H9 (cell line): ENCODE measurements at regions not wholly inside any gene's neighbourhood (a gene's known extent, or its start where the extent isn't known, plus 50 kb on each side); places are given as distances from the start of the nearest gene placed in this dataset.

Source experiments
- DNase-seq: peaks from one replicate; pipeline ENCODE4 v3.0.0-alpha.2; 2017
- H2AFZ ChIP-seq: one replicate; pipeline ENCODE4 v1.6.1; 2013; ENCODE audit warnings: mild to moderate bottlenecking, low read length, control low read depth, moderate library complexity
- H2AK5ac ChIP-seq: 2 replicates; pipeline ENCODE4 v1.6.1; 2013; ENCODE audit warnings: low read length, control low read depth, mixed read lengths; ENCODE audit not compliant: insufficient read length
- H2BK120ac ChIP-seq: one replicate; pipeline ENCODE4 v1.6.1; 2013; ENCODE audit warnings: low read depth, mild to moderate bottlenecking, low read length, control low read depth, inconsistent platforms; ENCODE audit not compliant: poor library complexity, severe bottlenecking
- H2BK12ac ChIP-seq: 2 replicates; pipeline ENCODE4 v1.6.1; 2013; ENCODE audit warnings: low read length, control low read depth, mixed read lengths, low read depth; ENCODE audit not compliant: insufficient read length
- H2BK15ac ChIP-seq: 2 replicates; pipeline ENCODE4 v1.6.1; 2013; ENCODE audit warnings: low read depth, low read length, control low read depth
- H2BK20ac ChIP-seq: one replicate; pipeline ENCODE4 v1.6.1; 2013; ENCODE audit warnings: low read depth, mild to moderate bottlenecking, low read length, control low read depth, inconsistent platforms; ENCODE audit not compliant: poor library complexity, severe bottlenecking
- H2BK5ac ChIP-seq: 2 replicates; pipeline ENCODE4 v1.6.1; 2013; ENCODE audit warnings: low read length, control low read depth, mixed read lengths; ENCODE audit not compliant: insufficient read length
- H3K14ac ChIP-seq: 2 replicates; pipeline ENCODE4 v1.6.1; 2013; ENCODE audit warnings: low read length, control low read depth; ENCODE audit not compliant: insufficient read depth
- H3K18ac ChIP-seq: 2 replicates; pipeline ENCODE4 v1.6.1; 2013; ENCODE audit warnings: low read depth, mild to moderate bottlenecking, mixed read lengths, low read length, control low read depth; ENCODE audit not compliant: insufficient read length
- H3K23ac ChIP-seq: 2 replicates; pipeline ENCODE4 v1.6.1; 2013; ENCODE audit warnings: low read length, control low read depth, mixed read lengths, low read depth; ENCODE audit not compliant: insufficient read length
- H3K23me2 ChIP-seq: 2 replicates; pipeline ENCODE4 v1.6.1; 2013; ENCODE audit warnings: low read depth, mild to moderate bottlenecking, mixed read lengths, low read length, control low read depth; ENCODE audit not compliant: insufficient read length, poor library complexity, severe bottlenecking
- H3K27ac ChIP-seq: 2 replicates; pipeline ENCODE4 v1.5.1; 2013; ENCODE audit warnings: low read length, control low read depth, mixed read lengths, low read depth; ENCODE audit not compliant: insufficient read length
- H3K27me3 ChIP-seq: 2 replicates; pipeline ENCODE4 v1.6.1; 2013; ENCODE audit warnings: low read length, control low read depth, inconsistent platforms; ENCODE audit not compliant: insufficient read depth
- H3K4ac ChIP-seq: 2 replicates; pipeline ENCODE4 v1.6.1; 2013; ENCODE audit warnings: low read depth, mild to moderate bottlenecking, control low read depth, inconsistent platforms, low read length, moderate library complexity
- H3K4me1 ChIP-seq: 2 replicates; pipeline ENCODE4 v1.6.1; 2013; ENCODE audit warnings: low read length, control low read depth, inconsistent platforms; ENCODE audit not compliant: insufficient read depth
- H3K4me2 ChIP-seq: 2 replicates; pipeline ENCODE4 v1.6.1; 2013; ENCODE audit warnings: low read length, control low read depth, mixed read lengths; ENCODE audit not compliant: insufficient read length, insufficient read depth
- H3K56ac ChIP-seq: 2 replicates; pipeline ENCODE4 v1.6.1; 2013; ENCODE audit warnings: low read depth, mild to moderate bottlenecking, mixed read lengths, low read length, control low read depth; ENCODE audit not compliant: insufficient read length
- H3K79me1 ChIP-seq: 2 replicates; pipeline ENCODE4 v1.6.1; 2013; ENCODE audit warnings: low read depth, mild to moderate bottlenecking, moderate library complexity, low read length, control low read depth, inconsistent platforms; ENCODE audit not compliant: insufficient read depth, poor library complexity, severe bottlenecking
- H3K79me2 ChIP-seq: 2 replicates; pipeline ENCODE4 v1.6.1; 2013; ENCODE audit warnings: low read length, control low read depth, inconsistent platforms; ENCODE audit not compliant: insufficient read depth
- H3K9ac ChIP-seq: 2 replicates; pipeline ENCODE4 v1.6.1; 2013; ENCODE audit warnings: low read length, control low read depth, mixed read lengths; ENCODE audit not compliant: insufficient read length; ENCODE audit errors: extremely low read depth
- H3K9me3 ChIP-seq: one replicate; pipeline ENCODE4 v1.6.1; 2013; ENCODE audit warnings: low read depth, low read length, inconsistent platforms; ENCODE audit not compliant: control insufficient read depth
- H3T11ph ChIP-seq: one replicate; pipeline ENCODE4 v1.6.1; 2013; ENCODE audit warnings: mild to moderate bottlenecking, low read length, control low read depth, inconsistent platforms
- H4K20me1 ChIP-seq: one replicate; pipeline ENCODE4 v1.6.1; 2013; ENCODE audit not compliant: control insufficient read depth, insufficient read length, insufficient read depth
- H4K5ac ChIP-seq: 2 replicates; pipeline ENCODE4 v1.6.1; 2013; ENCODE audit warnings: low read depth, mild to moderate bottlenecking, mixed read lengths, low read length, control low read depth; ENCODE audit not compliant: insufficient read length
- H4K8ac ChIP-seq: replicated peaks from 2 replicates; pipeline ENCODE4 v1.6.1; 2013; ENCODE audit warnings: low read length, control low read depth, mixed read lengths, low read depth; ENCODE audit not compliant: insufficient read length
- H4K91ac ChIP-seq: 2 replicates; pipeline ENCODE4 v1.6.1; 2013; ENCODE audit warnings: low read depth, mild to moderate bottlenecking, moderate library complexity, mixed read lengths, low read length, control low read depth; ENCODE audit not compliant: insufficient read length
- H3K27ac Mint-ChIP-seq, 3 experiments: 2 replicates in 2 of 3; 3 replicates in 1 of 3; pipeline ENCODE4 v1.8.0; 2020 to 2021; ENCODE audit warnings: mixed read lengths in 3 of 3, mild to moderate bottlenecking in 1 of 3, moderate library complexity in 1 of 3
- H3K27me3 Mint-ChIP-seq: 2 replicates; pipeline ENCODE4 v1.8.0; 2021; ENCODE audit warnings: low read depth, mild to moderate bottlenecking, moderate library complexity, mixed read lengths
- H3K36me3 Mint-ChIP-seq, 3 experiments: 2 replicates in 2 of 3; 3 replicates in 1 of 3; pipeline ENCODE4 v1.8.0; 2020 to 2021; ENCODE audit warnings: low read depth in 3 of 3, mixed read lengths in 3 of 3; ENCODE audit not compliant: insufficient read depth in 1 of 3
- H3K4me1 Mint-ChIP-seq, 2 experiments: 2 replicates each; pipeline ENCODE4 v1.8.0; 2020; ENCODE audit warnings: mixed read lengths in 2 of 2
- H3K4me3 Mint-ChIP-seq, 2 experiments: 2 replicates in 1 of 2; 3 replicates in 1 of 2; pipeline ENCODE4 v1.8.0; 2020 to 2021; ENCODE audit warnings: mild to moderate bottlenecking in 2 of 2, mixed read lengths in 2 of 2, moderate library complexity in 1 of 2
- H3K9me3 Mint-ChIP-seq, 2 experiments: 2 replicates in 1 of 2; 3 replicates in 1 of 2; pipeline ENCODE4 v1.8.0; 2020; ENCODE audit warnings: mild to moderate bottlenecking in 2 of 2, mixed read lengths in 2 of 2, moderate library complexity in 1 of 2
- WGBS: extraction: QIAGEN DNeasy Blood & Tissue Kit; methylation state at CpG from one replicate; pipeline ENCODE4 v1.1.7; 2013; ENCODE audit warnings: missing lambda C conversion rate, low lambda C conversion rate, mixed read lengths; ENCODE audit not compliant: insufficient read length; ENCODE audit errors: extremely low coverage; 5-methylcytosine and 5-hydroxymethylcytosine counted together
- TF ChIP-seq, protein P1 (sequence below): fragments of 200-600 bp; sonication (generic); conservative IDR thresholded peaks from 3 replicates; pipeline ENCODE4 v1.8.0; 2021; ENCODE audit warnings: antibody characterized with exemption, mild to moderate bottlenecking

DNA sequence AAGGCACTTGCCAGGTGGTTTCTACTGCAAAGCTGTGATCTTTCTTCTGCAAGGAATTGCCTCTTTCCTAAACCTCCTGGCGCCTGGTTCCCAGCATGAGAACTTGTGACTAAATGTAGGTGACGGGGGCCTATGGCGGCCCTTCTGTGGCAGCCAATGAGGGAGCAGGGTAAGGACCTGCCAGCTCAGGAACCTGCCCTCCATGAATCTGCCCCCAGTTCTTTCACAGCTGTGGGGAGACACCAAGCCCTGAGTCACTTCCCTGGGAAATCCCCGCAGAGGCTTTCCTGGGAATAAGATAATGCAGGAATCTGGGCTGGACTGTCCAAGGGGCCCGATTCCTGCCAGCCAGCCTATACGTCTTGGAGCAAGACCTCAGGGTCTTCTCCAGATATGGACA lies 56.7 kb upstream of the CTNNA1 start:
- no peaks in the 10 kb centered on the region for H4K20me1 ChIP-seq
- no peak overlapping the region for H2AFZ ChIP-seq
- no peak for DNase-seq

More for the DNA sequence above, 56.7 kb upstream of the CTNNA1 start:
- Histone ChIP-seq H3K4me2 (no peak overlapping the region), H3K27ac (no peak overlapping the region), H4K8ac (no peak overlapping the region), H4K5ac (no peak overlapping the region), H2BK15ac (no peak overlapping the region), H3K4ac (no peak overlapping the region), H3K56ac (no peak overlapping the region), H2BK120ac (no peak overlapping the region), H2BK20ac (no peak overlapping the region), H3K4me1 (no peaks in the 10 kb centered on the region), H2AK5ac (no peak overlapping the region), H3T11ph (no peak overlapping the region), H3K14ac (no peak overlapping the region), H2BK12ac (no peak overlapping the region), H3K27me3 (no peaks in the 10 kb centered on the region), H3K18ac (no peak overlapping the region), H3K23me2 (no peaks in the 10 kb centered on the region), H3K79me2 (no peaks in the 10 kb centered on the region), H3K79me1 (no peaks in the 10 kb centered on the region), H3K9me3 (no peaks in the 10 kb centered on the region), H3K9ac (no peak overlapping the region), H4K91ac (no peak overlapping the region), H3K23ac (no peak overlapping the region), H2BK5ac (no peak overlapping the region)
- TF ChIP-seq, protein P1, sequence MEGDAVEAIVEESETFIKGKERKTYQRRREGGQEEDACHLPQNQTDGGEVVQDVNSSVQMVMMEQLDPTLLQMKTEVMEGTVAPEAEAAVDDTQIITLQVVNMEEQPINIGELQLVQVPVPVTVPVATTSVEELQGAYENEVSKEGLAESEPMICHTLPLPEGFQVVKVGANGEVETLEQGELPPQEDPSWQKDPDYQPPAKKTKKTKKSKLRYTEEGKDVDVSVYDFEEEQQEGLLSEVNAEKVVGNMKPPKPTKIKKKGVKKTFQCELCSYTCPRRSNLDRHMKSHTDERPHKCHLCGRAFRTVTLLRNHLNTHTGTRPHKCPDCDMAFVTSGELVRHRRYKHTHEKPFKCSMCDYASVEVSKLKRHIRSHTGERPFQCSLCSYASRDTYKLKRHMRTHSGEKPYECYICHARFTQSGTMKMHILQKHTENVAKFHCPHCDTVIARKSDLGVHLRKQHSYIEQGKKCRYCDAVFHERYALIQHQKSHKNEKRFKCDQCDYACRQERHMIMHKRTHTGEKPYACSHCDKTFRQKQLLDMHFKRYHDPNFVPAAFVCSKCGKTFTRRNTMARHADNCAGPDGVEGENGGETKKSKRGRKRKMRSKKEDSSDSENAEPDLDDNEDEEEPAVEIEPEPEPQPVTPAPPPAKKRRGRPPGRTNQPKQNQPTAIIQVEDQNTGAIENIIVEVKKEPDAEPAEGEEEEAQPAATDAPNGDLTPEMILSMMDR, result no peak
- H3K4me1 Mint-ChIP-seq, result peaks cover 0 to 5% of the 10 kb centered on the region in 2 experiments; a peak in 1 of 4 replicates
- H3K9me3 Mint-ChIP-seq, result no peaks in the 10 kb centered on the region
- WGBS, result no CpG with 5 or more reads among the region's 6 CpGs
- H3K4me3 Mint-ChIP-seq, result no peak overlapping the region
- no peaks in the 10 kb centered on the region; the same call in 1 of the 2 replicates for H3K27me3 Mint-ChIP-seq
- H3K27ac Mint-ChIP-seq, result no peak overlapping the region
- H3K36me3 Mint-ChIP-seq, result no peaks in the 10 kb centered on the region; a peak in 1 of 7 replicates
